COLO829 (cell line): ENCODE measurements at regions not wholly inside any gene's neighbourhood (a gene's known extent, or its start where the extent isn't known, plus 50 kb on each side); places are given as distances from the start of the nearest gene placed in this dataset.
"Not testable (repeated sequence)": the region's sequence is repeated elsewhere in the genome, so short reads cannot be mapped to it uniquely, and the experiment has no call there.

ENCODE experiments used
- DNase-seq: peaks from one replicate; pipeline ENCODE4 v3.0.0; 2012; ENCODE audit warnings: low spot score

DNA sequence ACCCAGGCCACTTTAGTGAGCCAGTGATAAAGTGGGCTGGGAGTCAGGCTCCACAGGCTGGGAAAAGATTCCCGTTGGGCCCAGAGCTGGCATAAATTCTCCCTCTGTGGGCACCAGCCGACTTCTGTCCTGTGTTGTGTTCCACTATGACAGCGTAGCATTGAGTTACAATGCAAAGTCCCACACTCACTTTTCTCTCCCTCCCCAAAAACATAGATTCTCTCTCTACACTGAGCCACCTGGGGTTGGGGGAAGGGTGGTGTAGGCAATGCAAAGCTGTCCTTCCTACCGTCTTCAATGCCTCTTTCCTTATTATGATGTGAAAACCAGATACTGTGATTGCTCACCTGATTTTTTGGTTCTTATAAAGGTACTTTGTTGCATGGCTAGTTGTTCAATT is 566.2 kb downstream of the RAPGEF2 start:
- DNase-seq, result no peak

DNA sequence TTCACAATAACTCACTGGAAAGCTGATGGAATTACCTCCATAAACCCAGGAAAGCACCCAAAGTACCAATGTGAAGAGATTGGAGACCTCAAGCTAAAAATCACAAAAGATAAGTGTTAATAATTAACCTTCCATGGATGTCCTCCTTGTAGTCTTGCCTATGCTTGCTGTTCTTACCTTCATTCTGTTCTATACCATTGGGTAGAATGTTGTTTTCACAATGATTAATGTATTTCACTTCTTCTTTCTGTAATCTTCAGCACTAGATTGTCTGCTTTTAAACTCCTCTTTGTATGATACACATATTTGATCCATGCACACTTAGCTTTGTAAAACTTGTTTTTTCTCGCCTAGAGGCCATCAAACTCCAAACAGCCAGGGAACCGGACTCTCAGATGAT is 570.3 kb downstream of the RAPGEF2 start:
- no peak for DNase-seq

DNA sequence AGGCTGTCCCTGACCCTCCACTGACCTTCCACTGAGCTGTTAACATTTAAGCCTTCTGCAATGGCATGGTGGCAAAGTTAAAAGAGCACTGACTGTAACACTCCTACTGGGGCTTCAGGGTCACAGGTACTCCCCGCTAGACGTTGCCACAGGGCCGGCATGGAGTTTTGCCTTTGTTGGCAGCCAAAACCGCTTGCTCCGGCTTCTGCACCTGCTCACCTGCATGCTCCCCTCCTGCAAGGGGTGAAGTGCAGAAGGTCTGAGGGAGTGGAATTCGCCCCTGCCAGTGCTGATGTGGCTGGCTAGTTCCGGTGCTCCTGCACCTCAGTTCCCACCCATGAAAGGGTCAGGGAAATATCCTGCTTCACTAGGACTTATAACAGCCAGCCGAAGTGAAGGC is 571.4 kb downstream of the RAPGEF2 start:
- no peak for DNase-seq

DNA sequence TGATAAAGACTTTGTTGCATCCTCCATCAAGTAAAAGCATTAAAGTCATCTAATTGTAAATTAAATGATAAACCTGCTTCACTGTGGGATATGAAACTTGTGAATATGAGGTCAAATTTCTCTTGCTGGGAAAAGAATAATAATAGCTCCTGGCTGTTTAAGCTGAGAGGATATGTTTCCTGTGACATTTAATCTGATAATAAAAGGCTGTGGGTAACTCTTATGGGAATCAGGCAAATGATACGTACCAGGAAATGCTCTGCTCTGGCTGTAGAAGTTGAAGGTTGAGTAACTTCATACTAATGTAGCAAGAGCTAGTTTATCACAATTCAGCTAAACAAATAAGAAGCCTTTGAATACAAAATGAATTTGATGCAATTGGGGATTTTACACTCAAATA is 574.6 kb downstream of the RAPGEF2 start:
- no peak for DNase-seq

DNA sequence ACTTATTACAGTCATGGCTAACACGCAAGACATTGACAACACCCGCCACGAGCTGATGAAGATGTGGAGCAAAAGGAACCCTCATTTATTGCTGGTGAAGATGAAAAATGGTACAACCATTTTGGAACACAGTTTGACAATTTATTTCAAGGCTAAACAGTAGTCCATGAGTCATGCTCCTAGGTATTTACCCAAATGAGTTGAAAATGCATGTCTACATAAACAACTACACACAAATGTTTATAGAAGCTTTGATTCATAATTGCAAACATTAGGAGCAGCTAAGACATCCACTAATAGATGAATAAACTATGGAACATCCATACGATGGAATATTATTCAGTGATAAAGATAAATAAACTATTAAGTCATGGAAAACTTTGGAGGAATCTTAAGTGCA is 580.1 kb downstream of the RAPGEF2 start:
- no peak for DNase-seq

DNA sequence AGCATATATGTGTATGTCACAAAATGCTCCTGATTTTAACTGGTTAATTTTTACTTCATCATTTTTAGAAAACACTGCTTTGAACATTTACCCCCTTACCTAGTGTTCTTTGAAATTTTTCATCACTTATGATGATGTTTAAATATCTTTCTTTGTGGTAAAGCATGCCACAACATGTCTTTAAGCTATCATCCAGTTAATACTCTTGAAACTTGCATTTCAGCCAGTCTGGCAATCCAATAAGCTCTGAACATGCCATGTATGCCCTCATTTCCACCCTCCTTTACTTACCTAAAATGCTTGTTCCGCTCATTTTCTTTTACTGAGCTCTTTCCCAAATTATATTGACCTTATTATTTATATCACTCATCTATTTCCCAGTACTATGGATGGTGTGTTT is 581.2 kb downstream of the RAPGEF2 start:
- DNase-seq, result no peak

DNA sequence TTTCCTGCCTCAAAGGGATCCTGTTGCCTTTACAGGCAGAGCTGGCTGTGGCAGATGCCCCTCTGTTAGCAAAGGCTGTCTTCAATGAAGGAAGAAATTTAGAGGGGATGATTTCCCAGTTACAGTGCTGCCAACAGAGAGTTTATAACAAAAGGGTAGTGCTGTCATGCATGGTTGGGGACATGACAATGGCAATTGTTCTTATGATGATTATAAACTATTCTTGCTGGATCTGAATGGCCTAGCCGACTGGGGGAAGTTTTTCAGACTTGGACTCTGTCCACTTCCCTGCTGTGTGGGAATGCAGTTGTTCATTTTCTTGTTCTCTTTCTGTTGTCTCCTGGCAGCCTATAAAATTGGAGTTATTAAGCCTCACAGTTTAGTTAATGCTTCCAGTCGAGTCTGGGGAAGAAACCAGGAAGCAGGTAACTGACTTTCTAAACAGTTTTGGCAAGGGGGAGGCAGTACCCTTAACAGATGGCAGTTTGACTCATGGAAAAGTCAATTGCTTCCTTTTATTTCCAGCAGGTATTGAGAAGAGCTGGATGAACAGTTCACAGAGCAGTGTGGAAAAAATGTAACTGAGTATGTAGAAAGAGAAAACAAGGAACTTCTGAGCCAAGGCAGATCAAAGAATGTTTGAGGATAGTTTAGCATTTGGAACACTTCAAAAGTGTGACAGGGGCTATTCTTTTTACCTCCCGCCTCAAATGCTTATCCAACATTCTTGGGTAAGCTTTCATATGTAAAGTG is 582.6 kb downstream of the RAPGEF2 start:
- DNase-seq, result no peak

DNA sequence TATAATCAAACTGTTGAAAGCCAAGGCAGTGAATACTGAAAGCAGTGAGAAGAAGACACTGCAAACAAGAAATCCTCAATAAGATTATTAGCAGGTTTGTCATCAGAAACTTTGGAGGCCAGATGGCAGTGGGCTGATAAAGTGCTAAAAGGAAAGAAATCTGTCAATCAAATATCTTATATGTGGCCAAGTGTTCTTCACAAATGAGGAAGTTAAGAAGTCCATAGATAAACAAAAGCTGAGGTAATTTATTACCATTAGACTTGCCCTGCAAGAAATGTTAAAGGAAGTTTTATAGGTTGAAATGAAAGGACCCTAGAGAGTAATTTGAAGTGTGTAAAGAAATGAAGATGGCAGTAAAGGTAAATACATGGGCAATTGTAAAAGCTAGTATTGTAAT is 586.6 kb downstream of the RAPGEF2 start:
- DNase-seq, result no peak

DNA sequence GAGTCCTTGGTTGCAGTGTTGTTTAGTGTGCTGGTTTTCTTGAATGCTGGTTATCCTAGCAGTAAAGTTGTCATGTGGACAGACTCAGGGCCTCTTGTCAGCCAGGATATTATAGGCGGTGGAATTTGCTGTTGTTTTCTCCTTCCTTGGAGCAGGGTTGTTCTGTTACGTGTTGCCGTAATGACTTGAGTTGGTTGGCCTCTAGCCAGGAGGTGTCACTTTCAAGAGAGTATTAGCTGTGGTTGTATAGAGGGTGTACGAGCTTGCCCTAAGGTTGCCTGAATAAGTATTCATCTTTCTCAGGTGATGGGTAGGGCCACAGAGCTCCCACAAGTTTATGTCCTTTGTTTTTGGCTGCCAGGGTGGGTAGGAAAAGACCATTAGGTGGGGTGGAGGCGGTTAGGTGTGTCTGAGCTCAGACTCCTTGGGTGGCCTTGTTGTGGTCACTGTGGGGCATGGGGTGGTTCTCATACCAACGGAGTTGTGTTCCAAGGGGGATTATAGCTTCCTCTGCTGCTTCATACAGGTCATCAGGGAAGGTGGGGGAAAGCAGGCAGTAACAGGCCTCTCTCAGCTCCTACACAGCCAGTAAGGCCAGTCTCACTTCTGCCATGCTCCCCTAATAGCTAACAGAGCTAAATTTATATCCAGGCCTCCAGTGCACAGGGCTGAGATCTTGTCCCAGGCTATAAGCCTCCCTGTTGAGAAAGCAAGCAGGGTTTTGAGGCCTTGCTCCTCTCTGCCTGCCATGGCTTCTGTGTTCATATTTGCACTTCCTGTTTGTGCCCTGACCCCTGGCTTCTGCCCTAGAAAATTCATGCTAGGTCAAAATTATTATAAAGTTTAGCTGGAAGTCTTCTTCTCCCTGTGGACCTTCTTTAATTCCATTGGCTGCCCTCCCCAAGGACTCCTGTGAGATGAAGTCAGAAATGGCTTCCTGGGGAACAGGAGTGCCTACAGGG is 594.7 kb downstream of the RAPGEF2 start:
- no peak for DNase-seq

DNA sequence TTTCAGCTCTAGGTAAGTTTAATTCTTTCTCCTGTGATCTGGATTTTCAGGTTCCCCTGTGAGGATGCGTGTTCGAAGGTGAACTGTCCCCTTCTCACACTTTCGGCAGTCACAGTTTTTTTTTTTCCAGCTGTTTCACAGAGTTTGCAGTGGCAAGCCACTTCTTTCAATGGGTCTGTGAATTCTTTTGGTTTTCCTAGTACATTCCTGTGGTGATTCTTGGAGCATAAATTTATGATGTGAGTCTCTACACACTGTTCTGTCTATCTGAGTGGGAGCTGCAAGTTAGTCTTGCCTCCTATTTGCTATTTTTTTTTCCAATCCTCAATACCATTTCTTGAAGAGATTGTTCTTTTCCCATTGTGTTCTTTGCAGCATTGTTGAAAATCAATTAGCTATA is 595.5 kb downstream of the RAPGEF2 start:
- no peak for DNase-seq

DNA sequence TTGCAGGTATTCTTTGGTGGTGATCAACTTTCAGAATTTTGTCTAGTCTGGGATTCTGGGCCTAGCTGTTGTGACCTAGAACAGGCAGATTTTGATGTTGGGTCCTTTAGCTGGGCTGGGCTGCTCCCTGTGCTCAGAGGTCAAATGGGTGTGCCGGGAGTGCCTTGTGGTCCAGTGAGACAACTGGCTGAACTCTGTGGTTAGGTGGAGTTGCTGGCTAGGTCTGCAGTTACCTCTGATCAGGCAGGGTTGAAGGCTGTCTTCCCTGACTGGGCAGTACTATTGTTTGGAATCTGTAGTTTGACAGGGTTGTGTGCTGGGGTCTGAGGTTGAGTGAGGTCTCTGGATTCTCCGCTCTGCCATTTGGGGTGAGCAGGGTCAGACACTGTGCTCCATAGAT is 599.3 kb downstream of the RAPGEF2 start:
- no peak for DNase-seq

DNA sequence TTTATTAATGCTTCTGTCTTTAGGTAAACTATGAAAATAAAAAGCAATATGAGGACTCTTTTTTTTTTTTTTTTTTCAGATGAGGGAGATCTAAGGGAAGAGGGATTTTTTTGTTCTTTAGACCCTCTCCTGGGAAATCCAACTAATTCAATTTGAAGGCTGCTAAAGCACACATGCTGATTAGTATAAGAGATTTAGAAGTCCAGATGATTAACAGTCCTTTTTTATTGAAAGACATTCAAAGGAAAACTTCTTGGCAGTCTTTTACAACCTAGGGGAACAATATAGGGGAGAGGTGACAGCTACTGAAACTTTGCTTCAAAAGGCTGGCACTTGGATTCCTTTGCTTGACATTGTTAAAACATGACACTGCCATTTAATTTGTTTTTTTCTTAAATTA is 602.5 kb downstream of the RAPGEF2 start:
- DNase-seq, result no peak

DNA sequence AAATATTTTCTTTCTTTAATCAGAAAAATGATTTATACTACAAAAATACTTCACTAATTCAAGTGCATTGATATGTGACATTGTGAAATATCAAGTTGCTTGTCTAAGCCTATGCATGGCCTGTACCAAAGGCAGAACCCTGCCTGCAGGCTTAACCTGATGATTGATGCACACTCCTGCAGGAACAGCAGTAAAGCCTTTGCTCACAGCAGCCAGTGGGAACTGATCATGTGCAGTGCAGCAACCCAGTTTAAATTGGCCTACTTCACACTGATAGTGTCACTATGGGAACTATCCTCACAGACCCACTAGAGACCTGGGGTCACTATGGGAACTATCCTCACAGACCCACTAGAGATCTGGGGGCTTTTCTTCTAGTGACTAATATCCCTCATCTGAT is 603.8 kb downstream of the RAPGEF2 start:
- DNase-seq, result no peak

DNA sequence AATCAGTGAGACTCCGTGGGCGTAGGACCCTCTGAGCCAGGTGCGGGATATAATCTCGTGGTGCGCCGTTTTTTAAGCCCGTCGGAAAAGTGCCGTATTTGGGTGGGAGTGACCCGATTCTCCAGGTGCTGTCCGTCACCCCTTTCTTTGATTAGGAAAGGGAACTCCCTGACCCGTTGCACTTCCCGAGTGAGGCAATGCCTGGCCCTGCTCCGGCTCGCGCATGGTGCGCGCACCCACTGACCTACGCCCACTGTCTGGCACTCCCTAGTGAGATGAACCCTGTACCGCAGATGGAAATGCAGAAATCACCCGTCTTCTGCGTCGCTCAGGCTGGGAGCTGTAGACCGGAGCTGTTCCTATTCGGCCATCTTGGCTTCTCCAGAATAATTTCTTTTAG is 612.3 kb downstream of the RAPGEF2 start:
- DNase-seq, result not testable (repeated sequence)

DNA sequence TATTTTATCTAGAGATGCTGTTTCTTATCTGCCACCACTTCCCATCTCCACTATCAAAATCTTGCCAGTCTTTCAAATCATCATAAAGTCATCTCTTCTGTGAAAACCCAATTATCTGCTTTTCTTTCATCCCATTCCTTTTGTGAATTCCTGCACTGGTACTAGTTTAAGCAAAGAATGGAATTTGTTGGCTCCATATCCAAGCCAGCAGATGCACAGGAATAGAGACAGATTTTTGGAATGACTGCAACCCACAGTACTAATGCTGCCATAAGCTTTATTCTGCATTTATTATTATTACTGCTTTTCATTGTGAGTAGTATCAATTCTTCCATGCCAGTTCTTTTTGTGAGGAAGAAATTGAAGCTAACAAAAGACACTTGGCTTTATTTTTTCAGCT is 616.7 kb downstream of the RAPGEF2 start:
- no peak for DNase-seq

DNA sequence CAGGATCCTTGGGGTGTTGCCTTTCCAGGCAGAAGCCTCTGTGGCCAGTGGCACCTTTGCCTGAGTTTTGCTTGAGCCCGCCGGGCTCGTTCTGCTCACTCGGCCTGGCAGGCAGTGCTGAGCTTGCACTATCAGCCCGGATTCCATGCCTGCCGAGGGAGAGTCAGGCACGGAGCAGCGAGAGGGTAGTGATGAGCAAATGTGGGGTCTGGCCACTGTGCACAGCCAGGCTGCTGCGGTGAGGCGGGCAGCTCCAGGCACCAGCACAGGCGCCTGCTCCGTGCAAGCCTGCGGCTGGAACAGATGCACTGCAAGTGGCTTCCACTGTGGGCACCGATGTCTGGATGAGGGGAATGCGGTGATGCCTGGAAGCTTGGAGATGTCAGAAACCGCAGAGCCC is 619.2 kb downstream of the RAPGEF2 start:
- no peak for DNase-seq

DNA sequence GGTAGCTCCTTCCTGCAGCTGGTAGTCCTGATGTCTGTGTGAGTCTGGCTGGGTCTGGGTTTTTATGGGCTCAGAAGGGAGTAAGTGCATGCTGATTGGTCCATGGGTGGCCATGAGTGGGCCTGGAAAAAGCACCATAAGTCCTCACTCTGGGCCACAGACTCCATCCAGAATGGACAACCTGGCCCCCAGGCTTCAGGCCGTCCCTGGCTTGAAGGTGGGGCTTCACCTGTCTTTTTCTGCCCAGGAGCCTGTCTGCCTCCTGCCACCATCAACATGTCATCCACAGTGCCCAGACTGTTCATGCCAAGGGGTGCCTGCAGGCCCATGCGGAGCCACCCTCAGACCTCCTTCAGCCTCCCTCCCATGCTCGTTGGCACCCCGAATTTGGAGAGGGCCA is 620.0 kb downstream of the RAPGEF2 start:
- DNase-seq, result no peak

DNA sequence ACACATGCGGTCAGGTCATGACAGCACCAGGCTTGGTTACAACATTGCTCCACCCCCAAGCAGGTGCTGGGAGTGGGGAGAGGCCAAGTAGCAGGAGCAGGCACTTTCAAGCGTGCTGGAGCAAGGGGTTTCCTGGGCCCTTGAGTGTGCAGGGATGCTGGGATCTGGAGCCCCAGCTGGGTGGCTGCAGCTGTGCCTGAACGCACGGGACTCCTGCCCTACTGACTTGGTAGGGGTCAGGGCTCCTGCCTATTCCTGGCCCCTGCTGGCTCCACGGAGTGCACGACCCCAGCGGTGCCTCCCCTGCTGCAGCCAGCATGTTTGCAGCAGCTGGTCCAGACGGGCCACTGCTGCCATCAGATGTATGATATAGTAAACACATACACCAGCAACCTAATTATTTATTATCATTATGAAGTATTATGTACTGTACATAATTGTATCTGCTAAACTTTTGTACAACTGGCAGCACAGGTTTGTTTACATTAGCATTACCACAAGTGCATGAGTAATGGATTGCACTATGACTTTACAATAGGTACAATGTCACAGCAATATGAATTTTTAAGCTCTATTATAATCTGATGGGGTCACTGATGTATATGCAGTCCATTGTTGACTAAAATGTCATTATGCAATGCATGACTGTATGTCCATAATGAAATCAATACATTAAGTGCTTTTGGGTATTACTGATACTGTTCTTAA is 620.6 kb downstream of the RAPGEF2 start:
- no peak for DNase-seq

DNA sequence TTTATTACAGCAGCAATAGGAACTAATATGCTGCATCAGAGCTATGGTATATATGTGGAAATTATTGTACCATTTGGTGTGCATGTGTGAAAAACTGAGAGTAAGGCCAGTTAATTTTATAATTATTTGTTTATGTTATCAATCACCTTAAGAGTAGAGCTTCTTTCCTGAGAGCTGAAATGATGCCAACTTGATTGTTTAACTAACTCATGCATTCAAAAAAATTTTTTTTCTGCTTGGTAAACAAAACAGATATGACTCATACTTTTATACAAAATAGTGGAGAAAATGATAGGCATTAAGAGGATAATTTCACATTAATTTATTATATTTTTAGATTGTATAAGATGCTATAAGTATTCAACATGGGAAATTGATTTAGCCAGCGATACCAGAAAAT is 622.7 kb downstream of the RAPGEF2 start:
- no peak for DNase-seq

DNA sequence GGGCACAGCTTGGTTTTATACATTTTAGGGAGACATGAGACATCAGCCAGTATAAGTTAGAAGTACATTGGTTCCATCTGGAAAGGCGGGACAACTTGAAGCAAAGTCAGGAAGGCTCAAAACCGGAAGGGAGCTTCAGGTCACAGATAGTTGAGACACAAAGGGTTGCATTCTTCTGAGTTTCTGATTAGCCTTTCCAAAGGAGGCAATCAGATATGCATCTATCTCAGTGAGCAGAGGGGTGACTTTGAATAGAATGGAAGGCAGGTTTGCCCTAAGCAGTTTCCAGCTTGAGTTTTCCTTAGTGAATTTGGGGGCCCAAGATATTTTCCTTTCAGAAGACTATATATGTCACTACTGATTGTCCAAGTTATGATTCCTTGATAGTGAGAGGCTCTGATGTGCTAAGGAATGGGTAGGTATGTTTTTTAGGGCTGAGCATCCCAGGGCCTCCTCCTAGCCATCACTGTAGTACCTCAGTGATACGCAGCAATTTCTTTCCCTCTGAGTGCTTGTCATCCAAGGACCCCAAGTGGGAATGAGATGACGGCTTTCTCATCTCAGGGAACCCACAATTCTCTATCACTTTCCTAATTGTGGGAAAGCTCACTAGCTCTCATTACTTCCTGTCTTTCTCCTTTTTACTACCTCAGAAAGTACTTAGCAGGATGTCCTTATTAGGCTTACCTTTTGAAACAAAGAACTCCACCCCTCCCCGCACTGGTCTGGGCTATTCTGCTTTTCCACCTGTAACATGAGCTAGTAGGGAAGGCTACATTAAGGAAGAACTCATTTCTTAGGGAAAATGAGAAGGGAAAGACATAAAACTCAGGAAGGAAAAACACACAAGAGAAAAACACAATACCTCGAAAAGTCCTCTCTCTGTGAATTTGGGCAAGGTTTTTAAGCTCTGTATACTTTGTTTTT is 632.7 kb downstream of the RAPGEF2 start:
- DNase-seq, result no peak

DNA sequence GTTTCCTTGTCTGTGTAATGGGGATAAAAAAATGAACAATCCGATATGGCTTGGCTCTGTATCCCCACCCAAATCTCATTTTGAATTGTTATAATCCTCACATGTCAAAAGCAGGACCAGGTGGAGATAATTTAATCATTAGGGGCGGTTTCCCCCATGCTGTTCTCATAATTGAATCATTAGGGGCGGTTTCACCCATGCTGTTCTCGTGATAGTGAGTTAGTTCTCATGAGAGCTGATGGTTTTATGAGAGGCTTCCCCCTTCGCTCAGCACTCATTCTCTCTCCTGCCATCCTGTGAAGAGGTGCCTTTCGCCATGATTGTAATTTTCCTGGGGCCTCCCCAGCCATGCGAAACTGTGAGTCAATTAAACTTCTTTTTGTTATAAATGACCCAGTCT is 633.5 kb downstream of the RAPGEF2 start:
- DNase-seq, result no peak

DNA sequence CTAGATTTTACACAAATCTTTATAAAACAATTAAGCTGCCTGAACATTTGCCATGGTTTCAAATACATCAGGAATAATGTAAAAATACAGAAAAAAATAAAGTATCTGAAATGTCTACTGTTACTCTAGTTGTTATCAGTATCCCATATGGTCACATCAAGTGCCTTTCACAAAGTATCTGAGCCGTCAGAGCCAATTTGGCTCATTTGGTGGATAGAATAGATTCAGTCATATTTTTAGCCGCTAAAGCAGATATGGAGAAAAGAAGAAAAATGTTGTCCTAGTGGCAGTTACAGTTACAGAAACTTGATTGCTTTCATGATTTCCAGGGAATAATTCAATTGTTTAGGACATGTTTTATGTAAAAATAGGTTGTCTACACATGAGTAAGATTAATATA is 641.1 kb downstream of the RAPGEF2 start:
- DNase-seq, result no peak
